ENCODE measurements at regions not wholly inside any gene's neighbourhood (a gene's known extent, or its start where the extent isn't known, plus 50 kb on each side); places are given as distances from the start of the nearest gene placed in this dataset.
"Not testable (repeated sequence)": the region's sequence is repeated elsewhere in the genome, so short reads cannot be mapped to it uniquely, and the experiment has no call there.

GRCh38 chr5:2003206-2003605, 120.5 kb upstream of the IRX4 start:
- FAIRE-seq: no peak
- DNase-seq (ENCODE audit: low spot score): no peak

GRCh38 chr5:2001300-2001699, 118.6 kb upstream of the IRX4 start:
- FAIRE-seq (no peak), DNase-seq (ENCODE audit: low spot score) (no peak)

- DNase-seq (ENCODE audit: low spot score) (no peak), FAIRE-seq (no peak)
Measured at GRCh38 chr5:2000591-2000990, 117.9 kb upstream of the IRX4 start.

GRCh38 chr5:1999794-2000193, 117.1 kb upstream of the IRX4 start:
- DNase-seq (ENCODE audit: low spot score) (no peak), FAIRE-seq (no peak)

- DNase-seq (ENCODE audit: low spot score): no peak
- FAIRE-seq: no peak
Measured at GRCh38 chr5:1998716-1999317, 116.1 kb upstream of the IRX4 start.

- no peak for FAIRE-seq
Measured at GRCh38 chr5:1998348-1998669, 115.6 kb upstream of the IRX4 start.

GRCh38 chr5:1997640-1998347, 115.1 kb upstream of the IRX4 start:
- FAIRE-seq (no peak), DNase-seq (ENCODE audit: low spot score) (no peak)

More at GRCh38 chr5:1998348-1998669, 115.6 kb upstream of the IRX4 start:
- no peak for DNase-seq (ENCODE audit: low spot score)

GRCh38 chr5:1995491-1995890, 112.8 kb upstream of the IRX4 start:
- FAIRE-seq: no peak
- no peak for DNase-seq (ENCODE audit: low spot score)

- FAIRE-seq: no peak
- DNase-seq (ENCODE audit: low spot score): no peak
Measured at GRCh38 chr5:1987471-1987870, 104.7 kb upstream of the IRX4 start.

GRCh38 chr5:1985781-1986180, 103.1 kb upstream of the IRX4 start:
- DNase-seq (ENCODE audit: low spot score) (no peak), FAIRE-seq (no peak)

GRCh38 chr5:1983919-1984695, 101.4 kb upstream of the IRX4 start:
- DNase-seq (ENCODE audit: low spot score) (no peak), FAIRE-seq (no peak)

GRCh38 chr5:1983401-1983800, 100.7 kb upstream of the IRX4 start:
- DNase-seq (ENCODE audit: low spot score): no peak
- no peak for FAIRE-seq

- FAIRE-seq: not testable (repeated sequence)
Measured at GRCh38 chr5:1982561-1982960, 99.8 kb upstream of the IRX4 start.

GRCh38 chr5:1975898-1976765, 93.4 kb upstream of the IRX4 start:
- DNase-seq (ENCODE audit: low spot score): no peak
- FAIRE-seq: no peak

More at GRCh38 chr5:1982561-1982960, 99.8 kb upstream of the IRX4 start:
- DNase-seq (ENCODE audit: low spot score): not testable (repeated sequence)

GRCh38 chr5:1975406-1975715, 92.6 kb upstream of the IRX4 start:
- FAIRE-seq: no peak
- no peak for DNase-seq (ENCODE audit: low spot score)

GRCh38 chr5:1974501-1975405, 92.0 kb upstream of the IRX4 start:
- DNase-seq (ENCODE audit: low spot score) (no peak), FAIRE-seq (no peak)

- FAIRE-seq: no peak
- DNase-seq (ENCODE audit: low spot score): no peak
Measured at GRCh38 chr5:1974081-1974480, 91.4 kb upstream of the IRX4 start.

GRCh38 chr5:1973391-1974013, 90.8 kb upstream of the IRX4 start:
- DNase-seq (ENCODE audit: low spot score) (no peak), FAIRE-seq (no peak)

- no peak for DNase-seq (ENCODE audit: low spot score)
- FAIRE-seq: no peak
Measured at GRCh38 chr5:1971944-1972343, 89.2 kb upstream of the IRX4 start.

GRCh38 chr5:1967736-1968135, 85.0 kb upstream of the IRX4 start:
- FAIRE-seq (no peak), DNase-seq (ENCODE audit: low spot score) (no peak)

Data from RCC 7860 (cell line).